ENCODE measurements at regions not wholly inside any gene's neighbourhood (a gene's known extent, or its start where the extent isn't known, plus 50 kb on each side); places are given as distances from the start of the nearest gene placed in this dataset.

GRCh38 chr17:71975331-71975801 lies 145.5 kb upstream of the SOX9 start:
- no peak for TF ChIP-seq CTCF (conservative IDR thresholded peaks at IDR 0.05 in 1 of 2, IDR thresholded peaks at IDR 0.05 in 1 of 2; ENCODE audit: extremely low read depth in 1 of 2, insufficient read depth in 1 of 2, low read depth in 1 of 2, low read length in 2 of 2)
- no peak for TF ChIP-seq EZH2 (IDR thresholded peaks at IDR 0.05; ENCODE audit: borderline replicate concordance, low read length)

Measured in mammary epithelial cell (primary cell).